Aorta (tissue), 5 donors: ENCODE measurements at regions not wholly inside any gene's neighbourhood (a gene's known extent, or its start where the extent isn't known, plus 50 kb on each side); places are given as distances from the start of the nearest gene placed in this dataset.

Experiments used
- ATAC-seq: fragments of 200-7000 bp; cut with Tn5 transposase; one replicate; pipeline ENCODE4 v1.9.1; 2022; ENCODE audit warnings: moderate library complexity; ENCODE audit not compliant: low FRiP score
- DNase-seq, 2 donors: peaks; one replicate each; pipeline ENCODE4 v3.0.0-alpha.2; 2020
- H3K27ac ChIP-seq, 2 donors: one replicate each; pipeline ENCODE4 v1.5.1; 2013; ENCODE audit warnings: low read length in 2 of 2, mild to moderate bottlenecking in 2 of 2, moderate library complexity in 2 of 2, control low read depth in 1 of 2, inconsistent platforms in 1 of 2, low read depth in 1 of 2
- H3K27me3 ChIP-seq, 2 donors: one replicate each; pipeline ENCODE4 v1.6.1; 2013; ENCODE audit warnings: control low read depth in 1 of 2, low read length in 1 of 2, mild to moderate bottlenecking in 1 of 2, moderate library complexity in 1 of 2; ENCODE audit not compliant: insufficient read depth in 2 of 2, control insufficient read depth in 1 of 2
- H3K36me3 ChIP-seq, 2 donors: one replicate each; pipeline ENCODE4 v1.6.1; 2013; ENCODE audit warnings: control low read depth in 1 of 2, low read length in 1 of 2, mild to moderate bottlenecking in 1 of 2; ENCODE audit not compliant: insufficient read depth in 2 of 2, control insufficient read depth in 1 of 2
- H3K4me1 ChIP-seq, 2 donors: one replicate each; pipeline ENCODE4 v1.6.1; 2013; ENCODE audit warnings: low read length in 2 of 2, control low read depth in 1 of 2, mild to moderate bottlenecking in 1 of 2, moderate library complexity in 1 of 2; ENCODE audit not compliant: insufficient read depth in 2 of 2, control insufficient read depth in 1 of 2
- H3K4me3 ChIP-seq, 2 donors: one replicate each; pipeline ENCODE4 v1.5.1; 2013; ENCODE audit warnings: low read length in 2 of 2, control low read depth in 1 of 2, mild to moderate bottlenecking in 1 of 2
- H3K9me3 ChIP-seq: one replicate; pipeline ENCODE4 v1.6.1; 2013; ENCODE audit warnings: mild to moderate bottlenecking, low read length; ENCODE audit not compliant: control insufficient read depth
- WGBS, 2 donors: extraction: QIAGEN DNeasy Blood & Tissue Kit; methylation state at CpG; one replicate each; pipeline ENCODE4 v1.1.7; 2013; 5-methylcytosine and 5-hydroxymethylcytosine counted together
- intact Hi-C, 2 donors: fragments of 100-400 bp; cut with DNase I; formaldehyde crosslinking; loops; one replicate each; pipeline versions ENCODE4 v1.14.2 to v1.15.0; 2022
- donor health status: healthy with polysubstance abuse.
- donor health status: Bipolar disorder and iron deficiency.
- donor health status: DM: no; HTN: no; CAD: no.
- donor health status: DM: no; HTN: no; CAD: no.
- donor health status: DM: yes; HTN: yes; CAD: no.

- no peak for DNase-seq
- no peak for ATAC-seq
- H3K9me3 ChIP-seq, result no peaks in the 10 kb centered on the region
- H3K27ac ChIP-seq, result no peak overlapping the region
- no peak overlapping the region for H3K4me3 ChIP-seq
- intact Hi-C loops, result no loop called here
- no peaks in the 10 kb centered on the region for H3K27me3 ChIP-seq
- H3K4me1 ChIP-seq, result no peaks in the 10 kb centered on the region
- no peaks in the 10 kb centered on the region for H3K36me3 ChIP-seq
Observed at GRCh38 chr3:130606336-130606735, 89.4 kb downstream of the COL6A6 start.

GRCh38 chr3:130607553-130608154, 90.7 kb downstream of the COL6A6 start:
- ATAC-seq (no peak), DNase-seq (no peak)
- Histone ChIP-seq H3K9me3 (no peaks in the 10 kb centered on the region), H3K27ac (no peak overlapping the region), H3K36me3 (no peaks in the 10 kb centered on the region), H3K4me1 (no peaks in the 10 kb centered on the region), H3K27me3 (no peaks in the 10 kb centered on the region), H3K4me3 (no peak overlapping the region)
- 86 to 96% methylated on average over 1 of the region's 1 CpG for WGBS, 2 donors
- intact Hi-C loops, result no loop called here

- Histone ChIP-seq H3K27me3 (no peaks in the 10 kb centered on the region), H3K4me3 (no peak overlapping the region), H3K27ac (peak overlapping the region in 1 of 2 donors; percentile 18), H3K9me3 (no peaks in the 10 kb centered on the region), H3K36me3 (no peaks in the 10 kb centered on the region), H3K4me1 (no peaks in the 10 kb centered on the region)
- ATAC-seq, result peak; percentile 92
- intact Hi-C loops, result no loop called here
- DNase-seq, result peak in 1 of 2 donors; percentile 62
- WGBS, 2 donors, result 1 to 4% methylated on average over 3 of the region's 3 CpGs
Observed at GRCh38 chr3:130609166-130609979, 92.4 kb downstream of the COL6A6 start.

- H3K27ac ChIP-seq, result no peak overlapping the region
- 89 to 90% methylated on average over 4 of the region's 4 CpGs for WGBS, 2 donors
- no peaks in the 10 kb centered on the region for H3K27me3 ChIP-seq
- ATAC-seq (no peak), DNase-seq (no peak)
- intact Hi-C loops, result no loop called here
- no peaks in the 10 kb centered on the region for H3K36me3 ChIP-seq
- no peaks in the 10 kb centered on the region for H3K4me1 ChIP-seq
- no peaks in the 10 kb centered on the region for H3K9me3 ChIP-seq
- H3K4me3 ChIP-seq, result no peak overlapping the region
Observed at GRCh38 chr3:130619196-130619595, 102.2 kb downstream of the COL6A6 start.

- intact Hi-C loops, result no loop called here
- H3K9me3 ChIP-seq, result no peaks in the 10 kb centered on the region
- no peaks in the 10 kb centered on the region for H3K36me3 ChIP-seq
- ATAC-seq (no peak), DNase-seq (no peak)
- H3K4me3 ChIP-seq, result no peak overlapping the region
- H3K27me3 ChIP-seq, result no peaks in the 10 kb centered on the region
- WGBS, 2 donors, result 45 to 61% methylated on average over 3 of the region's 3 CpGs
- no peaks in the 10 kb centered on the region for H3K4me1 ChIP-seq
- no peak overlapping the region for H3K27ac ChIP-seq
Observed at GRCh38 chr3:130621824-130622223, 104.8 kb downstream of the COL6A6 start.

- Histone ChIP-seq H3K27ac (no peak overlapping the region), H3K36me3 (no peaks in the 10 kb centered on the region), H3K27me3 (no peaks in the 10 kb centered on the region), H3K4me1 (no peaks in the 10 kb centered on the region), H3K9me3 (no peaks in the 10 kb centered on the region), H3K4me3 (no peak overlapping the region)
- 38 to 53% methylated on average over 2 of the region's 2 CpGs for WGBS, 2 donors
- ATAC-seq (no peak), DNase-seq (no peak)
- intact Hi-C loops, result no loop called here
Observed at GRCh38 chr3:130626049-130626448, 109.1 kb downstream of the COL6A6 start.

- Histone ChIP-seq H3K4me1 (no peaks in the 10 kb centered on the region), H3K27ac (no peak overlapping the region), H3K9me3 (no peaks in the 10 kb centered on the region), H3K27me3 (no peaks in the 10 kb centered on the region), H3K36me3 (no peaks in the 10 kb centered on the region), H3K4me3 (no peak overlapping the region)
- intact Hi-C loops, result no loop called here
- ATAC-seq (no peak), DNase-seq (no peak)
- 51 to 54% methylated on average over 4 of the region's 4 CpGs for WGBS, 2 donors
Observed at GRCh38 chr3:130627143-130627855, 110.3 kb downstream of the COL6A6 start.

- no peak overlapping the region for H3K27ac ChIP-seq
- intact Hi-C loops, result no loop called here
Observed at GRCh38 chr3:130627882-130628281, 110.9 kb downstream of the COL6A6 start.

More at GRCh38 chr3:130627882-130628281, 110.9 kb downstream of the COL6A6 start:
- no peak for ATAC-seq
- 76 to 87% methylated on average over 1 of the region's 1 CpG for WGBS, 2 donors
- no peaks in the 10 kb centered on the region for H3K36me3 ChIP-seq
- DNase-seq, result no peak
- H3K4me1 ChIP-seq, result no peaks in the 10 kb centered on the region
- no peak overlapping the region for H3K4me3 ChIP-seq
- H3K27me3 ChIP-seq, result no peaks in the 10 kb centered on the region
- H3K9me3 ChIP-seq, result no peaks in the 10 kb centered on the region
